GM18867 (cell line): ENCODE measurements at regions not wholly inside any gene's neighbourhood (a gene's known extent, or its start where the extent isn't known, plus 50 kb on each side); places are given as distances from the start of the nearest gene placed in this dataset.
A peak's percentile ranks its signal among the peaks of the same experiment; 100 is the strongest.

ENCODE experiments used
- ATAC-seq: cut with Tn5 transposase; IDR thresholded peaks from one replicate; pipeline ENCODE4 v1.9.1; 2021; ENCODE audit warnings: mild to moderate bottlenecking, moderate library complexity; ENCODE audit not compliant: unreplicated experiment

- ATAC-seq = no peak
Observed at GRCh38 chr14:66046035-66046434, 440.1 kb upstream of the CCDC196 start.

GRCh38 chr14:66046591-66046990 lies 439.6 kb upstream of the CCDC196 start:
- no peak for ATAC-seq

DNA sequence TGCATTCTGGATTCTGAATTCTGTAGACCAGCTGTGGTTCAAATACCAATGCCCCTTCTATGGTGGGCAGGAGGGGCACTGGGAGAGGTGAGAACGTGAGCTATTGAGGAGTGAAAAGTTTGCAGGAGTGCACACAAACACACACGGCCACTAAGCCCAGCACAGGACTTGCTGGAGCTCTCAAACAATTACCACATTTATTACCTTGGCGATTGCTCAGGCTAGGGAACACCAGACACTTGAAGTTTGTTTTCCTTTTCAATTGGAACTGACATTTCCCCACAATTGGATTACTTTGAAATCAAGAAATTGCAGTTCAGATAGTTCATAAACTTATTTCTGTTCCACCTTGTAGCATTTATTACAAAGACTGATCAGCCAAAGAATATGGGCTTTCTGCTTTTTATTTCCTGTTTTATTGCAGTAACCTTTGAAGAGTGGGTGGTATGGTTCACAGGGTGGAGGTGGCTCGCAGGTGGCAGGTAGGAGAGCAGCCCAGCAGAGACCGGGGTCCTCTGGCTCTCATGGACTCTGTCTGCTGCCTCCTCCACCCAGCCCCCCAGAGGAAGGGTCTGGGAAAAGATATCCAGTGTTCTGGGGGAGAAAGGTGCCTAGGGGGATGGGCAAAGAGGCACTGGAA lies 429.8 kb upstream of the CCDC196 start:
- ATAC-seq = no peak

DNA sequence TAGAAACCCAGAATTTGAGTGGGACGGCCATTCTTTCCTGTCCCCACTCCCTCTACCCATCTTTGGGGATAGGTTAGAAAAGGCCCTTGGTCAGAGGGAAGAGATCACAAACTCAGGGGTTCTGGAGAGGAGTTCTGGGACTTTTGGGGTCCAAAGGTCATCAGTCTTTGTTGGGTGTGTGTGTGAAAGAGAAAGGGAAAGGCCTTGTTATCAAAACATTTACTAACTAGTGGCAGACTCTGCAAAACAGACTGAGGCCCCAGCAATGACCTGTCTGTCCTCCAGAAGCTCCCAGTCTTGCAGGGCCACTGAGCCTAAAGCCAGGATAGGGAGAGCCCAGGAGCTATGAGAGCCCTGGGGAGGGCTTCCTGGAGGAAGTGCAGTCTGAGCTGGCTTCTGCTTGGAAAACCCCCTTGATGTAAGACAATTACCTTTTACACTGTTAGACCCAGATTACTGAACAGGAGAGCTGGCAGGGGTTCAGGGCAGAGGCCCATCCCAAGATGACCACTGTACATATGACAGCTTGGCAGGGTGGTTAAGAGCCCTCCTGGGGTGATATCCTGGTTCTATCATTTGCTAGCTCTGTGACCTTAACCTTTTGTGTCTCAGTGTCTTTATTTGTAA lies 429.1 kb upstream of the CCDC196 start:
- no peak for ATAC-seq

GRCh38 chr14:66065188-66065587 lies 421.0 kb upstream of the CCDC196 start:
- no peak for ATAC-seq

DNA sequence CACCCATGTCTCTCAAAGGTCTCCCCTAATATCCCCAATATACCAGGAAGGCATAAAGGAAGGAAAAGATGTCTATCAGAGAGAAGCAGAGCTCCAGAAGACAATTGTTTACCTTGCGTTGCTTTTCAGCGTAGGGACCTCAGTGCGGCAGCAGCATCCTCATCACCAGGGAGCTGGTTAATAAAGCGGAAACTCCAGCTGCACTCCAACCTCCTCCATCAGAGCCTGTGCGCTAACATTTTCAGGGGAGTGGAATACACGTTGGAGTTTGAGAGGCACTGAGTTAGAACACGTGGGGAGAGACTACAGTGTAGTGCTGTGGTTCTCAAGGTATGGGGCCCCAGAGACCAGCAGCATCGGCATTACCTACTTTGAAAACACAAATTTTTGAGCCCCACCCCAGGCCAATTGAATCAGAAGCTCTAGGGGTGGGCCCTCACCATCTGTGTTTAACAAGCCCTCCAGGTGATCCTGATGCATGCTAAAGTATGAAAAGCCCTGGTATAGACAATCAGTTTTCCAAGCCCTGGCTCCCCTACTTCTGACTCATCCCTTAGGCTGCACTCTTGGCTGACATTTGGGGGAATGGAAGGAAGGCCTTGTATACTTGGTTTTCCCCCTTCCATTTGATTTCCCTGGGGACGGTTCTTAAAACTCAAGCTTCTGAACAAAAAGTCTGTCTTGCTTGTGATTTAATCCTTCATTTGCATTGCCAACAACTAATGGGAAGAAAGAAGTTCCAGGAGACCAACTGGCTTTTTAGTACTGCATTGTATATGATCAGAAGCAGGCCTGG lies 419.0 kb upstream of the CCDC196 start:
- ATAC-seq = no peak

GRCh38 chr14:66069036-66069435 lies 417.1 kb upstream of the CCDC196 start:
- no peak for ATAC-seq

- no peak for ATAC-seq
Observed at GRCh38 chr14:66069830-66070541, 416.2 kb upstream of the CCDC196 start.

- peak; percentile 67 for ATAC-seq
Observed at GRCh38 chr14:66070542-66071319, 415.4 kb upstream of the CCDC196 start.

DNA sequence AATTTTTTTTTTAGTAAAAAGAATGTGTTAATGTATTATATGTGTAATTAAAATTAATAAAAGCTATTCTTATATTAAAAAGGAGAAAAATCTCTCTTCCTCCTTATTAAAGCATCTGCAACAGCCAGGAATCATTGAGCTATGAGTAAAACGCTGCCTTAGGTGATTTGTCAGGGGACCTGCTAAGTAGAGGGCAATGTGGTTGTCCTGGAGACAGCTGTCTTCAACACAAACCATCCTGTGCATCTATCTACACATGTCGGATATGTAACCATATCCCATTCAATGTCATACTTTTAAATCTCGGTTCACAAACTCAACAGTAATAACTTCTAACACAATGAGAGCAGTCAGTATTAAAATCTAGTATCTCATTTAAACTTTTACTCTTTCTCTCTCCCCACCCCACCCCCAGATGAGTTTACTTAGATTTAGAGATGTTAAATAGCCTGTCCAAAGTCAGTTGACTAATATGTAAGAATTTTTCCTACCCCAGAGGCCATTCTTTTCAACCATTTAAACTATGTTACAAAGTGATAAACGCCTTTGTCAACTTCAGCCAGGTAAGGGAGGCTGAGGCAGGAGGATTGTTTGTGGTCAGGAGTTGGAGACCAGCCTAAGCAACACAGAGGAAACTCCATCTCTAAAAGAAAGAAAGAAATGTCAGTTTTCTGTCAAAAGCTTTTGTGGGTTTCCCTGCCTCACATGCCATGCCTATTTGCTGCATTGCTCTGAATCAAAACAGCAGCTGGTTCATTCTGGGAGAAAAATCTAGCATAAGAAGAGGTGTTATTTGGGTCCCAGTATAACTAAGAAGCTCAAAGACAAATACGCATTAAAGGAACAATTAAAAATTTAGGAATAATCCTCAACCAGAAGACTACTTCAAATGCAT lies 413.7 kb upstream of the CCDC196 start:
- no peak for ATAC-seq

DNA sequence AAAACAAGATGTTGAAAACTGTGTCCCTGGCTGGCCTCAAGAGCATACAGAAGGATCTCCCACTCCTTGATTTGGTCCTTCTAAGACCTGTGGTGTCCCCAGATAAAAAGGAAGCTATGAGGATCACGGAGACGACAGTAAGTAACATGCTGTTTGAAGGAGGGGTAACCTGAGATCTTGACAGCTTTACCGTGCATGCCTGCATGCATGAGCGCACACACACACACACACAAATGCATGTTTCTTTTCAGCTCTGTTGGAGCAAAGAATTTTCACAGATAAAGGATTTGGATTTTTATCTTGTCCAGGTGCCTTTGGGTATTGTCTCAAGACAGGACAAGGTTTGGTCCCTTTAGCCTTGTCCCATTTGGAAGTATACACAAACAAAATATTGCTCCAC lies 411.6 kb upstream of the CCDC196 start:
- ATAC-seq = no peak

- ATAC-seq = no peak
Observed at GRCh38 chr14:66076176-66076575, 410.0 kb upstream of the CCDC196 start.

GRCh38 chr14:66078006-66078405 lies 408.2 kb upstream of the CCDC196 start:
- no peak for ATAC-seq

DNA sequence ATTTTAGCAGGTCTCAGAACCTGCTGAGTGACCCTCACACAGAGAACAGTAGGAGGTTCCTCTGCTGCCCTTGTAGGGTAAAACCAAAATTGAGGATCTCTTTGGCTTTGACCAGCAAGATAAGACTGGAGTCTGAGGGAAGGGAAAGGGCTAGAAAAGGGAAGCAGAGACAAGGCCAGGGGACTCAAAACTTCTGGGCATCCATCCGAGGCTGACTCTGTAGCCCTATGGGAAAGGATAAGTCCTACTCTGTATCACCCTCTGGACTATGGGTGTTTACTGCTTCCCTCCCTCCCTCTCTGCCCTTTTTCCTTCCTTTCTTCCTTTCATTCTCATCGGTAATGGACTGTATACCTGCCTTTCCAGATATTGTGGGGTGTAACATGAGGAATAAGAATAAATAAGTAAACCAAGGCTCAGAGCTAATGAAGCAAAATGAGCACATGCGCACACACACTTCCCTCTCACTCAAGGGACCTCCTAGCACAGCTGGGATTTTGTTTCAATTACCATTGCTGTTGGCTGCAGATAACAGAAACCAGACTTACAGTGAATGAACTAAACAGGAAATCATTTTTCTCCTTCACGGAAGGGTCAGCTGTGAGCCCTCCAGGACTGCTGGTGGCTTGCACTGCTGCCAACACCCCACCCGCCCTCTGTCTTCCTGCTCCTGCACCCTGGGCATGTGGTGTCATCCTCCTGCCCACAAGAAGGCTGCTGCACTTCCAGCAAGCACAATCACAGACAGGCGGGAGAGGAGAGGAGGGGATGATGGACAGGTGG lies 404.4 kb upstream of the CCDC196 start:
- no peak for ATAC-seq

- ATAC-seq = no peak
Observed at GRCh38 chr14:66085224-66085623, 400.9 kb upstream of the CCDC196 start.

DNA sequence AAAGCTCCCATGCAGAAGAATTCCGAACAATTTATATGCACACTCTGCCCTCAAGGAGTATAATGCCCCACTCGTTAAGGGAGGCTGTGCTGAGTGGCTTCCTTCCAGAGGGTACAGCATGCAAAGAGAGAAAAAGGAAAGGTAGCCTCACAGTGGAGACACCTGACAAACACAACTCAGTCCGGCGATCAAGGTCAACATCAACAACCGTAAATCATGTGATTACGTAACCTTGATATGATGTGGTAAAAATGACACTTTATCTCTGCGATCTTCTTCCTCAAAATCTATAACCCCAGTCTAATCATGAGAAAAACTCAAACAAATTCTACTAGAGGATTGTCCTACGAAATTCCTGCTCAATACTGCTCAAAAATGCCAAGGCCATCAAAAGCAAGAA lies 400.5 kb upstream of the CCDC196 start:
- no peak for ATAC-seq

DNA sequence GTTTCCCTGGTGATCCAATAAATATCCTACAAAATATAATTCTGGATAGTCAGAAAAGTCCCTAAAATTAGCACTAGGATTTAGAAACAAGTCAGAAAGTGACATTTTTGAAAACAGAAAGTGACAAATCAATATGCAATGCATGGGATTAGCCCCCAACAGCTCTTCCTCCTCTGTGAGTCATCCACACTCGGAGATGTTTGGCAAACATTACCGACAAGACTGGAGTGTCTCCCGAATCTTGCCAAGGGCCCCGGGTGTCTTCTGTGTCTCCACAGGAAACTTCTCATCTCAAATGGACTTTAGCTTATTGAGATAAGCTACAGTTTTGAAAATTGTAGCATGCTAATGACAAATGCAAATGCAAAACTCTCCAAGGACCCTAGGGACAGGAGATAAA lies 398.9 kb upstream of the CCDC196 start:
- ATAC-seq = no peak

DNA sequence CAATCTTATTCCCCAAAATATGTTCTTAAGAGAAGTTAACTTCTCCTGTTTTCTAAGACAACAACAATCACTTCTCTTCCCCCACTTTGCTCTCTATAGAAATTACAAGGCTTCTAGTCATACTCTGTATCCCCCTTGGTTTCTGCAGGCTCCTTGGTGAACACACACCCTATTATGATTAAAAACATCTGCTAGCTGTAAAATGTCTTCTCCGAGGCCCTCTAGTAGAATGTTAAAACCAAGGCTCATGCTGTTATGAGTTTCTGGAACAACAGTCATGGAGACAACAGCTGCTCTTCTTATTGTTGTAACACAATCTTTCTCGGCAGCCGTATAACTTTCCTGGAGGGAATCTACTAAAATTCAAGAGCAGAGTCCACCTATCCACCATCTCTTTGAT lies 397.5 kb upstream of the CCDC196 start:
- ATAC-seq = no peak

- no peak for ATAC-seq
Observed at GRCh38 chr14:66092206-66092605, 394.0 kb upstream of the CCDC196 start.
